Activated CD8-positive, alpha-beta T cell treated with anti-CD3 and anti-CD28 coated beads for 36 hours (primary cell): ENCODE measurements at regions not wholly inside any gene's neighbourhood (a gene's known extent, or its start where the extent isn't known, plus 50 kb on each side); places are given as distances from the start of the nearest gene placed in this dataset.

Experiments
- ATAC-seq: fragments of 200-7000 bp; cut with Tn5 transposase; one replicate; pipeline ENCODE4 v1.10.0; 2021; ENCODE audit warnings: mild to moderate bottlenecking, moderate library complexity
- CTCF ChIA-PET: fragments of 350-600 bp; sonication (Branson Sonifier 250); formaldehyde crosslinking; loops from one replicate; lab custom pipeline; 2021; ENCODE audit warnings: antibody characterized with exemption; lab: Charles Lee
- POLR2A ChIA-PET: fragments of 350-600 bp; sonication (Branson Sonifier 250); formaldehyde crosslinking; loops from one replicate; lab custom pipeline; 2021; ENCODE audit warnings: antibody characterized with exemption; lab: Charles Lee
- DNase-seq: peaks from one replicate; pipeline ENCODE4 v3.0.0-alpha.2; 2020
- H3K27ac Mint-ChIP-seq: one replicate; pipeline ENCODE4 v1.8.0; 2021; ENCODE audit warnings: mild to moderate bottlenecking, mixed read lengths
- H3K27me3 Mint-ChIP-seq: one replicate; pipeline ENCODE4 v1.8.0; 2021; ENCODE audit warnings: mixed read lengths
- H3K36me3 Mint-ChIP-seq: one replicate; pipeline ENCODE4 v1.8.0; 2021; ENCODE audit warnings: low read depth, mixed read lengths
- H3K4me1 Mint-ChIP-seq: one replicate; pipeline ENCODE4 v1.8.0; 2021; ENCODE audit warnings: low read depth, mixed read lengths
- H3K4me3 Mint-ChIP-seq: one replicate; pipeline ENCODE4 v1.8.0; 2021; ENCODE audit warnings: mild to moderate bottlenecking, moderate library complexity, mixed read lengths
- H3K9me3 Mint-ChIP-seq: one replicate; pipeline ENCODE4 v1.8.0; 2021; ENCODE audit warnings: mixed read lengths
- intact Hi-C: fragments of 100-400 bp; cut with micrococcal nuclease; formaldehyde crosslinking; loops from one replicate; pipeline ENCODE4 v1.10.0; 2022
- TF ChIP-seq, protein P1 (sequence below): fragments of 200-600 bp; IDR thresholded peaks from one replicate; pipeline ENCODE4 v1.8.0; 2022; ENCODE audit warnings: antibody characterized with exemption, mild to moderate bottlenecking

DNA sequence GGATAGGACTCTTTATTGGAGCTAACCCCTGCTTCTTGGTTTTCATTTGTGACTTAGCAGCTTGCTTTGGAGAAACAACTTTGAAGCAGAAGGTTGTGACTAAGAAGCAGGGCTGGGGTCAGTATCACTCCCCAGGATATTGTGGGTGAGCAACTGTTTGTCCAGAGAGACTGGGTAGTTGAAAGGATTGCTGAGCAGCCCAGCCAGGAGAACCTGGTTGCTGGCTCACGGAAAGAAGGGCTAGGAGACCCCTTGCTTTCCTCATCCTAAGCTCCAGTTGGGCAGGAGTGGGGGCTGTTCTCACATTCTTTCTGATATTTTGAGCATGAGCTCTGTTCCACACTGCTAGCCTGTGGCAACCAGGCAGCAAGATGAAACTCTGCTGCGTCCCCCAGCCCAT, 151.2 kb downstream of the CBLN1 start:
- Mint-ChIP-seq H3K27ac (no peak overlapping the region), H3K4me1 (no peaks in the 10 kb centered on the region), H3K36me3 (no peaks in the 10 kb centered on the region), H3K27me3 (no peaks in the 10 kb centered on the region), H3K4me3 (no peak overlapping the region), H3K9me3 (peaks cover 2% of the 10 kb centered on the region)
- DNase-seq, result no peak
- CTCF ChIA-PET, result no interaction called here
- TF ChIP-seq, protein P1, sequence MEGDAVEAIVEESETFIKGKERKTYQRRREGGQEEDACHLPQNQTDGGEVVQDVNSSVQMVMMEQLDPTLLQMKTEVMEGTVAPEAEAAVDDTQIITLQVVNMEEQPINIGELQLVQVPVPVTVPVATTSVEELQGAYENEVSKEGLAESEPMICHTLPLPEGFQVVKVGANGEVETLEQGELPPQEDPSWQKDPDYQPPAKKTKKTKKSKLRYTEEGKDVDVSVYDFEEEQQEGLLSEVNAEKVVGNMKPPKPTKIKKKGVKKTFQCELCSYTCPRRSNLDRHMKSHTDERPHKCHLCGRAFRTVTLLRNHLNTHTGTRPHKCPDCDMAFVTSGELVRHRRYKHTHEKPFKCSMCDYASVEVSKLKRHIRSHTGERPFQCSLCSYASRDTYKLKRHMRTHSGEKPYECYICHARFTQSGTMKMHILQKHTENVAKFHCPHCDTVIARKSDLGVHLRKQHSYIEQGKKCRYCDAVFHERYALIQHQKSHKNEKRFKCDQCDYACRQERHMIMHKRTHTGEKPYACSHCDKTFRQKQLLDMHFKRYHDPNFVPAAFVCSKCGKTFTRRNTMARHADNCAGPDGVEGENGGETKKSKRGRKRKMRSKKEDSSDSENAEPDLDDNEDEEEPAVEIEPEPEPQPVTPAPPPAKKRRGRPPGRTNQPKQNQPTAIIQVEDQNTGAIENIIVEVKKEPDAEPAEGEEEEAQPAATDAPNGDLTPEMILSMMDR, result no peak
- POLR2A ChIA-PET, result no interaction called here
- intact Hi-C loops, result no loop called here
- ATAC-seq, result no peak

GRCh38 chr16:49129935-49130334, 151.7 kb downstream of the CBLN1 start:
- Mint-ChIP-seq H3K36me3 (no peaks in the 10 kb centered on the region), H3K4me3 (no peak overlapping the region), H3K27me3 (no peaks in the 10 kb centered on the region), H3K9me3 (peaks cover 2% of the 10 kb centered on the region), H3K27ac (no peak overlapping the region), H3K4me1 (no peaks in the 10 kb centered on the region)
- ATAC-seq (no peak), DNase-seq (no peak)
- ChIA-PET CTCF (no interaction called here), POLR2A (no interaction called here)
- intact Hi-C loops, result no loop called here
- TF ChIP-seq, protein P1, result no peak

DNA sequence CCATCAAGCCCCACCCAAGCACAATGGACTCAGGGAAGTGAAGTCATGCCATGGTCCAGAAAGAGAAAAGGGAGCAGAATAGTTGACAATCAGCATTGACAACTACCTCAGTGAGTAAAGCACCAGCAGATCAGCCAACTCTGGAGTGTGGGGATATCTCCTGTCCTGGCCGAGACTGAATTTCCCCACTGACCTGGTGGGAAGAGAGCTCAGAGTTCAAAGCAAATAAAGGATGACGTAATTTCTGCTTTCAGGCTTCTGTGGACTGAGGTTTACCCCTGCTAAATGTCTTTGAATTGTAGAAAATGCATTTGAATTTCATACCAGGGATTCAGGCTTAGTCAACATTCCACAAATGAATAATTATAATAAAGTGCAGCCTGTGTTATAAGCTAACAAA, 152.9 kb downstream of the CBLN1 start:
- TF ChIP-seq, protein P1, result no peak
- no peak overlapping the region for H3K27ac Mint-ChIP-seq
- CTCF ChIA-PET, result no interaction called here

DNA sequence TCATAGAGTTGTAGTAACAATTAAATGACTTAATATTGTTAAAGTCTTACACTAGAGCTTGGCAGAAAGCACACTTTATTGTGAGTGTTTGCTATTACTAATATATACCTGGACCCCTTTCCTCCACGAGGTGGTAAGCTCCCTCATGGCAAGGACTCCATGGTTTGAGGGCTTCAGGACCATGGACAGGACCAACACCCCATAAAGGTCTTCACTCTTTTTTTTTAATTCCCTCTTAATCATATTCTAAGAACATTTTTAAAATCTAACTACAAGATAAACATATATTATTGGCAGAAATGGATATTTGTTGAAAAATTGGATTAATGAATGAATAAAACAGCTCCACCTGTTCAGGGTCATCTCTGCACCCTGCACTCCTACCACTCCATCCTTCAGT, 154.5 kb downstream of the CBLN1 start:
- ATAC-seq, result no peak
- intact Hi-C loops, result no loop called here
- no peaks in the 10 kb centered on the region for H3K4me1 Mint-ChIP-seq
- H3K27ac Mint-ChIP-seq, result no peak overlapping the region
- ChIA-PET CTCF (interaction anchor here (0.5 kb wide), 1 partner anchor 440 kb away, joined by 3 read pairs; no protein-coding TSS in a partner anchor), POLR2A (no interaction called here)
- peak; percentile 2 for DNase-seq
- H3K27me3 Mint-ChIP-seq, result no peaks in the 10 kb centered on the region
- no peaks in the 10 kb centered on the region for H3K36me3 Mint-ChIP-seq
- TF ChIP-seq, protein P1, result no peak
- no peak overlapping the region for H3K4me3 Mint-ChIP-seq
- peaks cover 2% of the 10 kb centered on the region for H3K9me3 Mint-ChIP-seq

More for the DNA sequence above, 152.9 kb downstream of the CBLN1 start:
- intact Hi-C loops, result no loop called here
- no peak for ATAC-seq
- Mint-ChIP-seq H3K27me3 (no peaks in the 10 kb centered on the region), H3K4me1 (no peaks in the 10 kb centered on the region), H3K4me3 (no peak overlapping the region), H3K9me3 (peaks cover 2% of the 10 kb centered on the region), H3K36me3 (no peaks in the 10 kb centered on the region)
- DNase-seq, result no peak
- POLR2A ChIA-PET, result interaction anchor here (0.5 kb wide), 1 partner anchor 1033 kb away, joined by 3 read pairs; no protein-coding TSS in a partner anchor

GRCh38 chr16:49121636-49122035, 160.0 kb downstream of the CBLN1 start:
- ATAC-seq, result no peak
- TF ChIP-seq, protein P1, result no peak
- H3K27ac Mint-ChIP-seq, result no peak overlapping the region
- ChIA-PET CTCF (no interaction called here), POLR2A (no interaction called here)
- H3K4me3 Mint-ChIP-seq, result no peak overlapping the region
- H3K27me3 Mint-ChIP-seq, result no peaks in the 10 kb centered on the region
- no peak for DNase-seq
- H3K4me1 Mint-ChIP-seq, result no peaks in the 10 kb centered on the region
- peaks cover 5% of the 10 kb centered on the region for H3K9me3 Mint-ChIP-seq
- no peaks in the 10 kb centered on the region for H3K36me3 Mint-ChIP-seq
- intact Hi-C loops, result no loop called here
